HG02973 (cell line): ENCODE measurements at regions not wholly inside any gene's neighbourhood (a gene's known extent, or its start where the extent isn't known, plus 50 kb on each side); places are given as distances from the start of the nearest gene placed in this dataset.
"Not testable (repeated sequence)": the region's sequence is repeated elsewhere in the genome, so short reads cannot be mapped to it uniquely, and the experiment has no call there.

Experiments used
- ATAC-seq: cut with Tn5 transposase; IDR thresholded peaks from one replicate; pipeline ENCODE4 v1.9.1; 2021; ENCODE audit warnings: moderate library complexity; ENCODE audit not compliant: unreplicated experiment

DNA sequence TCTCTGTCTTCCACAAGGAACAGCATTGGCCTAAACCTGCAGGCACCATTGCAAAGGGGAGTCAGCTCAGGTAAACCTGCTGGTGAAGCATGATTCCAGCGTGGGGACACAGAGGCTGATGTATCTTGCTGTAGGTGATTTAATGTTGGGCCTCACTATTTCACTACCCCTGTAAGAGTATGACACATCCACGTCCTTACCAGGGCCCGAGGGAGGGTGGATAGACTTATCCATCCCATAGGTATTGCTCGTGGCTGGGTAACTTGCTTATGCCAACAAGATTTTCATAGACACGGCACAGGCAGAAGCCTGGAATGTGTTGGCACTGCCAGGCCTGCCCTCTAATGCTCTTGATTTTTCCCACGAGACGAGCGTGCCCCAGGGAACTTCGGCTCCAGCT, 107.4 kb upstream of the SULF2 start:
- ATAC-seq = not testable (repeated sequence)

DNA sequence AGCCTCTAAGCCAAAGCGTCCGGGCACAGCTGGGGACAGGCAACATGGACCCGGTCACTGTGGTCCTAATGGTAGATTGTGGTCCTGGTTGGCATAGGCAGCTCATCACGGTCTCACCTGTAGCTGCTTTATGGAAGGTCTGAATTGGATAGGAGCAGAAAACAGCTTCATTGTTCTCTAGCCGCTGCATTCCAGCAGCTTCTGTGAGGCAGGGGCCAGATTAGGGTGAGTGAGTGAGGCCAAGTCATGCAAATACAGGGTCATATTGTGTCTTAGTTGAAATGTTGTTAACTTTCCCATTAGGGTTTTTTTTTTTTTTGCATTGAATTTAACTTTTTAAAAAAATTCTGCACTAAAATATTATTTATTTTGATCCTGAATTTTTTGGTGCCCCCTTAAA, 105.4 kb upstream of the SULF2 start:
- not testable (repeated sequence) for ATAC-seq

DNA sequence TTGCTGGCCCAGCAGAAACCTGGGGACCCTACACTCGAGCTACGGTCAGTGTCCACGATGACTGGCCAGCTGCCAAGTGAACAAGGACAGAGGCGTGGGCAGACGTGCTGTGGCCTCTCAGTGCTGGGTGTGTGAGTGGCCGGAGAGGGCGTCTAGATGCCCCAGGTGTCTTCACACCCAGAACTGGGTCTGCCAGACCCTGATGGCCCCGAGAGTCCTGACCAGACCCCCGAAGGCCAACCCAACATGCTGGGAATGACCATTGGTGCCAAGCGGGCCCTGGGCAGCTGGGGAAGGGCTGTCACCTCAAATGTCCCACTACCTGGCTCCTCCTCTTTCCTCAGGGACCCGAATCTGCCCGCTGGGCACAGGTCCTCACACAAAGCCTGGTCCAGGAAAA, 104.5 kb upstream of the SULF2 start:
- ATAC-seq = not testable (repeated sequence)

DNA sequence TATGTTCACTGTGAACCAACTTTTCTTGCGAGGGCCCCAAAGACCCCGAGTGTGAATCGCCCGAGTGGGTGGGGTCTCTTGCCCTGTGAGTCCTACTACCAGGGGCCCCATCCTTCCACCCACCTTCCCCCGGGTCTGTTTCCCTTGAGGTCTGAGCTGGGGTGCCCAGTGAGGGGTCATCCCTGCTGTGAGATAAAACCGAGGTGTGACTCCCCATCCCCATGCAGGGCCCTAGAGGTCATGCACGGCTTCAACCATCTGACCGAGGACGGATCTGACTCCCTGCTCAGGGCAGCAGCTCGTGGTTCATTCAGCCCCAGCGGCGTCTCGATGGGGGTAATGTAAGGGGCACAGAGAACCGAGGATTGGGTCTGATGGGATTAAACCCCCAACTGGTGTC, 103.1 kb upstream of the SULF2 start:
- no peak for ATAC-seq

DNA sequence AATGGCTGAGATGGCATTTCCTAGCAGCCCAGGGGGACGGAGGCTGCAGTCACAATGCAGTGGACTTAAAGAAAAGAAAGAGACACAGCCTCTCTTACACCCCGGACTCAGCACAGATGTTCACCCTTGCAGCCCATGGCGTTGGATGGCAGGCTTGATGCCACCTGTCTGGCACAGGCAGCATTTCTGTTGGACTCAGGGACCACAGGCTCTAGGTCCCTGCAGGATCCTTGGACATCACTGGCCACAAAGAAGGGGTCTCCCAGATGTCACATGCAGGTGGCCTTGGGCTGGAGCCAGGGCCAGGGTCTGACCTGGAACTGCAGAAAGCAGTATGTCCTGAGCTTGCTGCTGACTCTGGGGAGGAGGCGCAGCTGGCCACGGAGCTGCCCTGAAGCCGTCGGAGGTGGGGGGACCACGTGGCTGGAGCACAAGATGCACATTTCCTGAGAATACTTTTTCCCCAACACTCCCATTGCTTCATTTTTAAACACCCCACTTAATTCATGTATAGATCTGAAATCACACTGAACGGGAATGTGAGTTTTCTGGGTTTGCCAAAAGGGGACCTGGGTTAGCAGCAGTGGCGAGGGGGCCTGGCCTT, 102.3 kb upstream of the SULF2 start:
- ATAC-seq = no peak

DNA sequence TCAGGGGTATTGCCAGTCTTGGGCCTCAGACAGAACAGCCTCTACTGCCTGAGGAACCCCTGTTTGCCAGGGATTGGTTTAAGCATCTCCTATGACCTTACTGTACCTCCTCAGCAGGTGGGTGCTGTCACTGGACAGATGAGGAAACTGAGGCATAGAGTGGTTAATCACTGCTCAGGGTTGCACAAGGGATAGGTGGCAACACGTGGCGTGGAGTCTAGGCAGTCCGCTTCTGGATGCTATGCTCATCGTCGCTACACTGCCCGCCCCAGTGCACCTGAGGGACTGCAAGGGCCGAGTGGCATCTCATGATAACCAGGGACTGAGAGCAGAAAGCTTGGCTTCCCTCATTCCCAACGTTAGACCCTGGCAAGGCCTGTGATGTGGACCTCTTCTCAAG, 101.8 kb upstream of the SULF2 start:
- ATAC-seq = no peak

DNA sequence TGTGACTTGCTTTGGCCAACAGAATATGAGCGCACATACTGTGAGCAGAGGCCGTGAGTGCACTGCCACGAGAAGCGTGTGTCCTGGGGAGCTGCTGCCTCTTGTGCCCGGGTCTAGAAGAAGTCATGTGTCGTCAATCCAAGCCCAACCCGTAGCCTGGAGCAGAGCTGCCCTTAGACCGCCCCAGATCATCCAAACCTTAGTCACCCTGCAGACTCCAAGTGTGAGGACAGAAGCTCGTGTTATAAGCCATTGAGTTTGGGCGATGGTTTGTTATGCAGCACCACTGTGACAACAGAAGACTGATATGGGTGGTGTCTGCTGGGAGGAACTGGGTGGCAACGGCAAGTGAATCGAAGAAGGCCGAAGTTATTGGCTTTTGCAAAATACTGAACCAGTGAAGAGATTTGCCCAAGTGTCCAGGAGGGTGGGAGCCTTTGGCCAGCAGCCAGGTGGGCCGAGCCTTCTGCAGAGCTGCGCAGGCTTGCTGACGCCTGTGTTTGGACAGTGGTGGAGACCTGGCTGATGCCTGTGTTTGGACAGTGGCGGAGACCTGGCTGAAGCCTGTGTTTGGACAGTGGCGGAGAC, 101.3 kb upstream of the SULF2 start:
- no peak for ATAC-seq

DNA sequence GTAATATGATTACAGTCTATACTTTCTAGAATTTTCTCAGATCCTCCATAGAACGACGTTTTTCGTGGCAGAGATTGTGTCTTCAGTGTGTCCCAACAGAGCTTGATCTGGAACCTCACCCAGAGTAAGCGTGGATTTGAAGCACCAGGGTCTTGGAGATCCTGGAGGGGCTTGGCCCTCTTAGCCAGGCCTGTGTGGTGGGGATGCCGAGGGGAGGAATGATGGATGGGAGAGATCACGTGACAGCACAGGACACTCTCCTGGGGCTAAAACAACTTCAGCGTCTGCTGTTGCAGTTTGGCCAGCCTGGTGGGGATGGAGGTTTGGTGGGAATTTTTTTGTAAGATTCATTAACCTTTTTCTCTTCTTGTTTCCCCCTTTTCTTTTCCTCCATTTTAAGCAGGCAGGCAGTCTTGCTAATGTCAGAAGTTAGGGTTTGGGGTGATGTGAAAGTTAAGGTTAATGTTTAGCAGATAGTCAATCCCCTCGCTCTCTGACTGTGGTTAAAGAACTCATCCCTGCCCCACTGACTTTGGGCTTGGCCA, 100.7 kb upstream of the SULF2 start:
- ATAC-seq = no peak

DNA sequence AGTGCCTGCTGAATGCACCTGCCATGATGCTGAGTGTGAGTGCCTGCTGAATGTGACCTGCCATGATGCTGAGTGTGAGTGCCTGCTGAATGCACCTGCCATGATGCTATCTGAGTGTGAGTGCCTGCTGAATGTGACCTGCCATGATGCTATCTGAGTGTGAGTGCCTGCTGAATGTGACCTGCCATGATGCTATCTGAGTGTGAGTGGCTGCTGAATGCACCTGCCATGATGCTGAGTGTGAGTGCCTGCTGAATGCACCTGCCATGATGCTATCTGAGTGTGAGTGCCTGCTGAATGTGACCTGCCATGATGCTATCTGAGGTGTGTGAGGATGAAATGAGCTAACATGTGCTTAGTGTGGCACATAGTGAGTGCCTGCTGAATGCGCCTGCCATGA, 98.7 kb upstream of the SULF2 start:
- ATAC-seq = not testable (repeated sequence)

DNA sequence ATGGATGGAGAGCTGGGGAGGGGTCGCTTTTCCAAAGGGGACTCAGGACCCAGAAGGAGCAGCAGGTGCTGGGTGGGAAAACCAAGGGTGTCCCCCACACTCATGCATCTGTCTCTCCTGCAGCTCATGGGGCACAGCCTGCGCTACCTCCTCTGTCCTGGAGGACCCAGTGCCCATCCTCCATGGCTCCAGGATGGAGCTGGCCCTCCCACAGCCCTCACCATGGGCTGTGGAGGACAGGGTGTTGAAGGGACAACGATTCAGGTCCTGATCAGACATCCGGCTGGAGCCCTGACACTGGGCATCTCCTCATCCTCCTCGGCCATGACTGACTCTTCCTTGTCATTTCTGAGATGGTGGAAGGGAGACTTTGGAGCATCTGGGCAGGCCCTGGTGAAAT, 97.9 kb upstream of the SULF2 start:
- ATAC-seq = no peak

DNA sequence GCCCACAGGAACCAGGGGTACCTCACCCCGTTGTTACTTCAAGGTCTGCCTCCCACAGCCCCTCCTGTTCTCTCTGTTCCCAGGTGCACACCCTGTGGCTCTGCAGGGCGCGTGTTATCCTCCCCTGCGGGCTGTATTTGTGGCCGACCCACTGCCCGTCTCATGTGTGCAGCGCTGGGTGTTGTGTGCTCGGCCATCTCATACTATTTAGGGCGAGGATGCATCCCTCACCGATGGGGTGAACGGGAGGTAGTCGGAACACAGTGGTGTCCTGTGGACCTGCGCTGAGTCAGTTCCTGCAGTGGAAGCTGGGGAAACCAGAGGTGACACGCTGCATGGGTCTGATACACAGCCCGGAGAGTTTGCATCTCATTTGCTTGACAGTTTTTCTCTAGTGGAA, 94.5 kb upstream of the SULF2 start:
- ATAC-seq = no peak

DNA sequence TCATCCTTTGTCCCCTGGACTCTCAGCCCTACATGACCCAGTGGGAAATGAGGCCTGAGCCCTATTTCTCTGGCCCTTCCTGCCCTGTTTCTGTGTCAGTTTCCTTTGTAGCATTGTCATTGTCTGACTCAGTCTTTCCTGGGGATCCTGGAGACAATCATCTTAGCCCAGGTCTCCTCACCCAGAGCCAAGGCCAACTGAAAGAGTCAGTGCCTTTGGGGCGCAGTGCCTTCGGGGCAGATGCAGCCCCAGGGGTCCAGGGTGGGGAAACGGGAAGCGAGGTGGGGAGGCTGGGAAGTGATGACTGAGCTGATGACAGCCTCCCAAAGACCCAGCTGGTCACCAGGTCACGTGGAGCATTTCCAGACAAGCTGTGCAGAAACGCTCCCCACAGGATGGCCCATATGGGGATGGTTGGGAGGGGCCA, 93.3 kb upstream of the SULF2 start:
- no peak for ATAC-seq

DNA sequence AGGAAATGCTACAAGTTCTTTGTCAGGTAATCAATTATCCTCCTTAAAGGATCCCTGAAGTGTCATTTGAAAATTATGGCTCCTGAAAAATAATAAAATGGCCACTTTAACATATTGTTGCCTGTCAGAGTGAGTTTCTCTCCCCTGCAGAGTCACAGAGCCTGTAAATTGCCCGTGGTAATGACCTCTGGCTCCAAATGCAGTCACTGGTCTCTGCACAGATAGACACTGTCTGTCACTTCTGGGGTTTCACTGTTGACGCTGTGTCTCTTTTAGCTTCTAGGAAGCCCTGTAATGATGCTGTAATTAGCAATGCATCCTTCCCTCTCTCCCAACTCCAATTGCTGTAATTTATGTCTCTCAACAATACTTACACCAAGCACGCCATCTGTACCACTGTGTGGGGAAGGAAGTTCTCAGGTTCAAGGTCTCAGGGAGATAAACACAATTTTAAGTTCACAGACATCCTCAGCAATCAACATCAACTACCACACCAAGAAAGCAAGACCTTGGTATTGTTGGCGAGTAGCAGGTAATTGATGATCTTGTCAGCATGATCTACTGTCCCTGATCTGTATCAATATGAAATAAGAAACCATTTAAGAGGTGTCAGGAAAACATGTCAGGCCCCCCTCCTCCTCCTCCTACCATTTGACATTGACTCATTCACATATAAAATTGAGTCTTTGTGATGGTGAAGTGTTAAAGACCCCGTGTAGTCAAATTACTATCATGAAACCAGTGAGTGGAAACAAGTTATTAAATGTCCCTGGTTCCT, 91.2 kb upstream of the SULF2 start:
- no peak for ATAC-seq

DNA sequence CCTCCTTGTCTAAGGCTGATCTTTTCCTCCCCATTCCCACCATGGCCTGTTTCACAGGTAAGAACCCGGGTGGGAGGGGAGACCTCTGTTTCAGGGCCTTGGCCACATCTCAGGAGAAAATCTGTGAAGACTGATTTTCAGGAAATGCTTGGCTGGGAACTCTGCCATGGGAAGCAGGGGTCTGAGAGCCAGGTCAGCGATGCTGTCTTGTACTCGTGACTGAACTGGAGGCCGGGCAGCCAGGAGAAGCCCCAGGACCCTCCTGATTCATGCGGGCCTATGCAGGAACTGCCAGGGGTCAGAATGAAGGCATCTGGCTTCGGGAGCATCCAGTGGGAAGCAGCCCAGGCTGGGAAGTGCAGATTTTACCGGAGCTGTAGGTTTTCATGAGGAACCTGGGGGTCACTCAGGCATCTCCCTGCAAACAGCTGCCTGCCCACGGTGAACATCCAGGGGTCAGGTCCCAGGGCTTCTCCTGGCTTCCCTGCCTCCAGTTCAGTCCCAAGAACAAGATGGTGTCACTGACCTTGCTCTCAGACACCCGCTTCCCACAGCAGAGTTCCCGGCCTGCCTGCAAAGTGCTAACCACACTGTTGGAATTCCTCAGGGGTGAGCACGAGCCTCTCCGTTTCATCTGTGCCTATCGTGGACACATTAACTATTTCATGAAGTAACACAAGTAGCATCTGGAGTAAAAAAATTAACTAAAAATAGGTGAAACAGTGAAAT, 90.2 kb upstream of the SULF2 start:
- ATAC-seq = no peak

DNA sequence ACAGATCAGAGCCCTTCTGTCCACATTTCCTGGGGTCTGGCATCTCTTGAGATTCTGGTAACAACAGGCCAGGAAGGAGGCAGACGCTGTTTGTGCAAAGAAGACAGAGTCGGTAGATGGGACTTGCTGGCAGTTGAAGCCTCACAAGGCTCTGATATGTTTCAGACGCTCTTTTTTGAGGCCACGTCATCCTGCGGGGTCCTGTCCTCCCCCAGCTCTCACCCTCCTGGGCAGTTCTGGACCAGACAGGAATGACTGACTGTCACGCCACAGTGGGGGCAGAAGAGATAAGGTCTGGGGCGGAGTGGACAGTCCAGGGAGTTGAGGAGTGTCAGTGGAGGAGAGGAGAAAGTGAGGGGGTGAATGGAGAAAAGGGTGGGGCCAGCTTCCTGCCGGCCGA, 87.1 kb upstream of the SULF2 start:
- no peak for ATAC-seq

DNA sequence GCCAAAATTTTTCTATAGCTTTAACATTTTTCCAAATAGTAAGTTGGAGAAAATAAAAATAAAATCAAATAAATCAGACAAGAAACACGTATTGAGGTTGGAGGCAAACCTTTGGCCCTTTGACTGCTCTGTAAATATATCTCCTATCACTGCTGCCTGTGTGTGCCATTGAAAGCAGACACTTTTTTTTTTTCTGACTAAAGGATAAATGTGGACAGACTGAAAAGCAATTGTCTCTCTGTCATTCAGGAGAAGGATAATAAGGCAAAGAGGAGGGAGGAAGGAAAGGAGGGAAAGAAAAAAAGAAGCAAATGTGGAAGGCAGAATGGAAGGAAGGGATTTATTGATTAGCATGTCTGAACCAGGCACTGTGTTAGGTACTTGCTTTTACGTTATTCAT, 85.2 kb upstream of the SULF2 start:
- ATAC-seq = no peak

DNA sequence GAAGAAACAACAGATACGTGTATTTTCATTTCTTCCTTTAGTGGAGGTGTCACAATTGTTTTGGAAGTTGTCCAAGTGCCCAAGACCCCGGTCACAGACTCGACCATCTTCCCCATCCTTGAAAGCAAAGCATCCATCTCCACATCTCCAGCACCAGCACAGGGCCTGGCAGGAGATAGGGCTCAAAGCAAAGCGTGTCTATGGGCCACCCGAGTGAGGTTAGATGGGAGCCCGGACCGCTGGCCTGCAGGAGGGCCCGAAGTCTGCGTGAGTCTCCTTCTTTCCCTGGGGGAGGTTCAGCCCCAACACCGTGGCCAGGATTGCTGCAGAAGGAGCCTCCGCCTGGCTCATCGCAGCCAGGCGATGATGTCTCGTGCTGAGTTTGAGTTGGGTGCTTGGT, 83.5 kb upstream of the SULF2 start:
- ATAC-seq = no peak

DNA sequence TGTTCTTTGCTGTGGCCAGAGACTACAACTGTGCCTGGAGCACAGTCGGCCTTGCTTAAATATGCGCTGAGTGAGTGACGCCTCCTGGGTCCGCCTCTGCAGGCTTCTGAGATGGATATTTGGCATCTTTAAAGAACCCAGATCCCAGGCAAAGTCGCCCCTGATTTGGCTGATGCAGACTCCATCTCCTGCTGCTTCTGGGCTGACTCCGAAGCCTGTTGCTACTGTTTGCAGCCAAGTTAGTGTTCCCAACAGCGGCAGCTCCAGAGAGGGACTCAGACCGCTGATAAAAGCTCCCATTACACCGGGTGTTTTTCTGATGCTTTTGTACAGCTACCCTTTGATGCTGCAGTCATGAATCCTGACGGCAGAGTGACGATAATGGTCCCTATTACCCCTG, 83.0 kb upstream of the SULF2 start:
- ATAC-seq = no peak

DNA sequence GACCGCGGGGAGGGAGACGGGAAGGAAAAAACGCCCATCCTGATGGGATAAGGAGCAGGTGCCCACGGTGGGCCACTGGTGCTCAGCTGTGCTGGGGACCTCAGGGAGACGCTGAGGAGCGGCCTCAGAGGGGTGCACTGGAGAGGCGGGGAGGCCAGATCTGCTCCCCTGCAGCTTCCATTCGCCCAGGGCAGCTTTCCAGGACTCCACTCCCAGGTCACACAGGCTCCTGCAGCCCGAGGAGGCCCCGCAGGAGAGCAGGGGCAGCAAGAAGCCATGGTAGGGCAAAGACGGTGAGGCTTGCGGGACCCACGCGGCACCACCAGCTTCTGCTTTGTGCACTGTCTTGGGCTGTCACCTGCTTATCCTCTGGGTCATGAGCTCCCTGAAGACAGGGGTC, 82.5 kb upstream of the SULF2 start:
- no peak for ATAC-seq

DNA sequence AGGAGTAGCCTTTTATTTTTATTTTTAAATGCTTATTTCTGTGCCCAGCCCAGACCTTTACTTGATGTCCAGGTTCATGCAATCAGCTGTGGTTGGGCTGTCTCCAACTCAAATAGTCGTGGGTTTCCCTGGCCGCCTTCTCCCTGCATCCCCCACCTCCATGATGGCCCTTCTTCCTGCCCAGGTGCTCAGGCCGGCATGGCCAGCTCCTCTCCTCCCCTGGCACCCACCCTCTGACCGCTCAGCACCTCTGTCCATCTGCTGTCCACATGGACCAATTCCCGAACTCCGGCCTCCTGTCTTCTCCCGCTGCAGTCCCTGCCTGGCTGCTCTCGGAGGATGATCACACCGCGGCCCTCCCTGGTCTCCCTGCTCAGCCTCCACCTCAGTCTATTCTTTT, 81.2 kb upstream of the SULF2 start:
- ATAC-seq = no peak

DNA sequence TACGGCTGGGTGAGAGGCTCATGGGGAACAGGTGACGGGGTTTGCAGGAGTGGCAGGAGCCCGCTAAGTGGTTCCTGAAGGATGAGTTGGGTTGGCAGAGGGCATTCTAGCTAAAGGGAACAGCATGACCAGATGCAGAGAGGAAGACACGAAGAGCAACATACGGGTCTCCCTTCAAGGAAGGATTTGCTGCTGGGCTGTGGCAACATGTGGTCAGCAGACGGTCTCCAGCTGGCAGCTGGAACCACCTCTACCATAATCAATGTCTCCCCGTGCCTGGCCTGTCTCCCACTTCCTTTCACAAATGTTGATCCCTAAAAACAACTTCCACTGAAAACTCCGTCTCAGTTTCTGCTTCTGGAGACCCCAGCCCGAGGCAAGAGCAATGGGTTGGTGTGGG, 80.6 kb upstream of the SULF2 start:
- ATAC-seq = no peak

DNA sequence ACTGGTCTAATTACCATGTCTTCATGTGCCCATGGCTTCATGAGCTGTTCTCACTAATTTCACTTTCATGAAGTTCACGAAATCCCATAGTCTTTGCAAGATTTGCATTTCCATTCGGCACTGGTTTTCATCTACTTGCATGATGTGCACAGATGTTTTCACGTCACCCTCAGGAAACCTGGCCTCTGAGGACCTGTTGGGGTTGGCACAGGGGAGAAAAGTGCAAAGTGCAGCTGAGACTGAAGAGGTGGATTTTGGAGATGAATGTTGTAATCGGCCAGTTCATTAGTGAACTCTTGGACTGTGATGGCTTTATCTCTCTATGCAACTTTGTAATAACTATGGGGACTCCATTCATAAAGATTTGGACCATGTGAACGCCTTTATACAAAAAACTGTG, 80.2 kb upstream of the SULF2 start:
- no peak for ATAC-seq
